SK-N-SH treated with all-trans-retinoic acid at 6 μM for 48 hours (cell line): ENCODE measurements at regions not wholly inside any gene's neighbourhood (a gene's known extent, or its start where the extent isn't known, plus 50 kb on each side); places are given as distances from the start of the nearest gene placed in this dataset.

Experiments
- ATAC-seq: fragments of 200-7000 bp; cut with Tn5 transposase; 3 replicates; pipeline ENCODE4 v1.9.1; 2020; ENCODE audit warnings: mild to moderate bottlenecking, moderate library complexity
- BACH2 ChIP-seq: fragments of 250-450 bp; sonication (Bioruptor Pico); IDR thresholded peaks from 2 replicates; pipeline ENCODE4 v1.9.0; 2021; ENCODE audit warnings: mild to moderate bottlenecking, borderline replicate concordance
- CREB5 ChIP-seq: fragments of 250-450 bp; sonication (Bioruptor Pico); IDR thresholded peaks from 2 replicates; pipeline ENCODE4 v1.5.1; 2020; ENCODE audit warnings: low read depth, mild to moderate bottlenecking, moderate library complexity
- CSDC2 ChIP-seq: fragments of 250-450 bp; sonication (Bioruptor Pico); IDR thresholded peaks from 2 replicates; pipeline ENCODE4 v1.5.0; 2020; ENCODE audit warnings: mild to moderate bottlenecking, moderate library complexity
- ESRRG ChIP-seq: fragments of 250-450 bp; sonication (Bioruptor Pico); IDR thresholded peaks from 2 replicates; pipeline ENCODE4 v1.6.1; 2021; ENCODE audit warnings: mild to moderate bottlenecking
- ISL1 ChIP-seq: fragments of 250-450 bp; sonication (Bioruptor Pico); IDR thresholded peaks from 2 replicates; pipeline ENCODE4 v2.1.2; 2022; ENCODE audit warnings: mild to moderate bottlenecking, moderate library complexity
- OSR1 ChIP-seq: fragments of 250-450 bp; sonication (Bioruptor Pico); IDR thresholded peaks from 2 replicates; pipeline ENCODE4 v1.8.0; 2022; ENCODE audit warnings: moderate library complexity, mild to moderate bottlenecking, inconsistent platforms
- PATZ1 ChIP-seq: fragments of 250-450 bp; sonication (Bioruptor Pico); IDR thresholded peaks from 2 replicates; pipeline ENCODE4 v1.8.0; 2020; ENCODE audit warnings: mild to moderate bottlenecking, moderate library complexity, borderline replicate concordance
- PPARA ChIP-seq: fragments of 250-450 bp; sonication (Bioruptor Pico); IDR thresholded peaks from 2 replicates; pipeline ENCODE4 v1.5.0; 2020; ENCODE audit warnings: mild to moderate bottlenecking, borderline replicate concordance
- RARB ChIP-seq: fragments of 250-450 bp; sonication (Bioruptor Pico); IDR thresholded peaks from 2 replicates; pipeline ENCODE4 v1.8.0; 2021; ENCODE audit warnings: mild to moderate bottlenecking, moderate library complexity
- SNAI2 ChIP-seq: fragments of 250-450 bp; sonication (Bioruptor Pico); IDR thresholded peaks from 2 replicates; pipeline ENCODE4 v1.5.0; 2020; ENCODE audit warnings: mild to moderate bottlenecking, moderate library complexity
- TCF4 ChIP-seq: fragments of 250-450 bp; sonication (Bioruptor Pico); IDR thresholded peaks from 2 replicates; pipeline ENCODE4 v1.8.0; 2021; ENCODE audit warnings: mild to moderate bottlenecking, moderate library complexity, borderline replicate concordance
- TOX ChIP-seq: fragments of 250-450 bp; sonication (Bioruptor Pico); IDR thresholded peaks from 2 replicates; pipeline ENCODE4 v1.8.0; 2021; ENCODE audit warnings: mild to moderate bottlenecking, moderate library complexity, borderline replicate concordance
- ZC3H10 ChIP-seq: fragments of 250-450 bp; sonication (Bioruptor Pico); IDR thresholded peaks from 2 replicates; pipeline ENCODE4 v1.5.1; 2021; ENCODE audit warnings: mild to moderate bottlenecking, moderate library complexity
- ZFP30 ChIP-seq: fragments of 450-650 bp; formaldehyde crosslinking; IDR thresholded peaks from 2 replicates; pipeline ENCODE4 v1.5.0; 2022; ENCODE audit warnings: mild to moderate bottlenecking, moderate library complexity
- ZNF70 ChIP-seq: fragments of 450-650 bp; formaldehyde crosslinking; IDR thresholded peaks from 2 replicates; pipeline ENCODE4 v1.5.0; 2020; ENCODE audit warnings: mild to moderate bottlenecking, moderate library complexity
- ZNF8 ChIP-seq: fragments of 450-650 bp; formaldehyde crosslinking; IDR thresholded peaks from 2 replicates; pipeline ENCODE4 v1.5.0; 2020; ENCODE audit warnings: mild to moderate bottlenecking, moderate library complexity
- TF ChIP-seq, protein P1 (sequence below): fragments of 250-450 bp; sonication (Bioruptor Pico); IDR thresholded peaks from 2 replicates; pipeline ENCODE4 v1.8.0; 2021; ENCODE audit warnings: low read depth, mild to moderate bottlenecking, moderate library complexity, borderline replicate concordance
- TF ChIP-seq, protein P2 (sequence below): fragments of 250-450 bp; sonication (Bioruptor Pico); IDR thresholded peaks from 2 replicates; pipeline ENCODE4 v1.5.0; 2020; ENCODE audit warnings: mild to moderate bottlenecking, moderate library complexity
- TF ChIP-seq, protein P3 (sequence below): fragments of 250-450 bp; sonication (Bioruptor Pico); IDR thresholded peaks from 2 replicates; pipeline ENCODE4 v1.5.1; 2021; ENCODE audit warnings: mild to moderate bottlenecking, moderate library complexity

GRCh38 chr3:184450547-184450946 lies 70.7 kb downstream of the CHRD start:
- no peak for ATAC-seq
- TF ChIP-seq, protein P1, sequence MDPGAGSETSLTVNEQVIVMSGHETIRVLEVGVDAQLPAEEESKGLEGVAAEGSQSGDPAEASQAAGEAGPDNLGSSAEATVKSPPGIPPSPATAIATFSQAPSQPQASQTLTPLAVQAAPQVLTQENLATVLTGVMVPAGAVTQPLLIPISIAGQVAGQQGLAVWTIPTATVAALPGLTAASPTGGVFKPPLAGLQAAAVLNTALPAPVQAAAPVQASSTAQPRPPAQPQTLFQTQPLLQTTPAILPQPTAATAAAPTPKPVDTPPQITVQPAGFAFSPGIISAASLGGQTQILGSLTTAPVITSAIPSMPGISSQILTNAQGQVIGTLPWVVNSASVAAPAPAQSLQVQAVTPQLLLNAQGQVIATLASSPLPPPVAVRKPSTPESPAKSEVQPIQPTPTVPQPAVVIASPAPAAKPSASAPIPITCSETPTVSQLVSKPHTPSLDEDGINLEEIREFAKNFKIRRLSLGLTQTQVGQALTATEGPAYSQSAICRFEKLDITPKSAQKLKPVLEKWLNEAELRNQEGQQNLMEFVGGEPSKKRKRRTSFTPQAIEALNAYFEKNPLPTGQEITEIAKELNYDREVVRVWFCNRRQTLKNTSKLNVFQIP = no peak
- TF ChIP-seq, protein P2, sequence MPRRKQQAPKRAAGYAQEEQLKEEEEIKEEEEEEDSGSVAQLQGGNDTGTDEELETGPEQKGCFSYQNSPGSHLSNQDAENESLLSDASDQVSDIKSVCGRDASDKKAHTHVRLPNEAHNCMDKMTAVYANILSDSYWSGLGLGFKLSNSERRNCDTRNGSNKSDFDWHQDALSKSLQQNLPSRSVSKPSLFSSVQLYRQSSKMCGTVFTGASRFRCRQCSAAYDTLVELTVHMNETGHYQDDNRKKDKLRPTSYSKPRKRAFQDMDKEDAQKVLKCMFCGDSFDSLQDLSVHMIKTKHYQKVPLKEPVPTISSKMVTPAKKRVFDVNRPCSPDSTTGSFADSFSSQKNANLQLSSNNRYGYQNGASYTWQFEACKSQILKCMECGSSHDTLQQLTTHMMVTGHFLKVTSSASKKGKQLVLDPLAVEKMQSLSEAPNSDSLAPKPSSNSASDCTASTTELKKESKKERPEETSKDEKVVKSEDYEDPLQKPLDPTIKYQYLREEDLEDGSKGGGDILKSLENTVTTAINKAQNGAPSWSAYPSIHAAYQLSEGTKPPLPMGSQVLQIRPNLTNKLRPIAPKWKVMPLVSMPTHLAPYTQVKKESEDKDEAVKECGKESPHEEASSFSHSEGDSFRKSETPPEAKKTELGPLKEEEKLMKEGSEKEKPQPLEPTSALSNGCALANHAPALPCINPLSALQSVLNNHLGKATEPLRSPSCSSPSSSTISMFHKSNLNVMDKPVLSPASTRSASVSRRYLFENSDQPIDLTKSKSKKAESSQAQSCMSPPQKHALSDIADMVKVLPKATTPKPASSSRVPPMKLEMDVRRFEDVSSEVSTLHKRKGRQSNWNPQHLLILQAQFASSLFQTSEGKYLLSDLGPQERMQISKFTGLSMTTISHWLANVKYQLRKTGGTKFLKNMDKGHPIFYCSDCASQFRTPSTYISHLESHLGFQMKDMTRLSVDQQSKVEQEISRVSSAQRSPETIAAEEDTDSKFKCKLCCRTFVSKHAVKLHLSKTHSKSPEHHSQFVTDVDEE (CRISPR knock-in tag) = no peak
- TF ChIP-seq BACH2 (CRISPR knock-in tag) (no peak), CSDC2 (CRISPR knock-in tag) (no peak), ESRRG (CRISPR knock-in tag) (no peak), PATZ1 (CRISPR knock-in tag) (no peak), SNAI2 (CRISPR knock-in tag) (no peak), RARB (CRISPR knock-in tag) (no peak), TOX (CRISPR knock-in tag) (no peak), ZC3H10 (CRISPR knock-in tag) (no peak), PPARA (CRISPR knock-in tag) (no peak), TCF4 (CRISPR knock-in tag) (no peak), OSR1 (CRISPR knock-in tag) (no peak)
- TF ChIP-seq, protein P3, sequence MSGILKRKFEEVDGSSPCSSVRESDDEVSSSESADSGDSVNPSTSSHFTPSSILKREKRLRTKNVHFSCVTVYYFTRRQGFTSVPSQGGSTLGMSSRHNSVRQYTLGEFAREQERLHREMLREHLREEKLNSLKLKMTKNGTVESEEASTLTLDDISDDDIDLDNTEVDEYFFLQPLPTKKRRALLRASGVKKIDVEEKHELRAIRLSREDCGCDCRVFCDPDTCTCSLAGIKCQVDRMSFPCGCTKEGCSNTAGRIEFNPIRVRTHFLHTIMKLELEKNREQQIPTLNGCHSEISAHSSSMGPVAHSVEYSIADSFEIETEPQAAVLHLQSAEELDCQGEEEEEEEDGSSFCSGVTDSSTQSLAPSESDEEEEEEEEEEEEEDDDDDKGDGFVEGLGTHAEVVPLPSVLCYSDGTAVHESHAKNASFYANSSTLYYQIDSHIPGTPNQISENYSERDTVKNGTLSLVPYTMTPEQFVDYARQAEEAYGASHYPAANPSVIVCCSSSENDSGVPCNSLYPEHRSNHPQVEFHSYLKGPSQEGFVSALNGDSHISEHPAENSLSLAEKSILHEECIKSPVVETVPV (CRISPR knock-in tag) = no peak
- TF ChIP-seq, all 23 proteins: peak for 0

GRCh38 chr3:184453296-184453695 lies 73.4 kb downstream of the CHRD start:
- TF ChIP-seq CSDC2 (CRISPR knock-in tag) (no peak), ISL1 (CRISPR knock-in tag) (0 out of 2 replicates have a peak, but pooled peaks have one; percentile 16), OSR1 (CRISPR knock-in tag) (no peak)
- ATAC-seq = no peak

DNA sequence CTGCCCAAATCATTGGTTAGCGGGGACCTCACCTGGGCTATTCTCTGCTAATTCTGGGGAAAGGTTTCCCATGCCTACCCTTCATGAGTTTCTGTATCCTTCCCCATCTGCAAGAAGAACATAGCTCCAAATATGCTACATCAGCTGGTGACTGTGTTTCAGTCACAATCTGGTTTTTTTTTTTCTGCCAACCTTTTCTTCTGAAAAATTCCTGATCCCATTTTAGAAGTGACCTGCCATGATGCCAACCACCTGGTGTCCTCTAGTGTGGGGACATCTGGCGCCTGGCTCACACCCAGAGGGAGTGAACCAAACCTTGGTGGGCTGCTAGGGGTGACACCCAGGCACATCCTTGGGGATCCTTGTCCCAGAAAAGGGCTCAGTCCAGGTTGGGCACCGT lies 76.1 kb downstream of the CHRD start:
- no peak for ATAC-seq
- TF ChIP-seq ISL1 (CRISPR knock-in tag) (no peak), CREB5 (CRISPR knock-in tag) (no peak), ZNF70 (CRISPR knock-in tag) (no peak), ZFP30 (no peak), CSDC2 (CRISPR knock-in tag) (no peak), TCF4 (CRISPR knock-in tag) (no peak), SNAI2 (CRISPR knock-in tag) (no peak), ESRRG (CRISPR knock-in tag) (no peak), PATZ1 (CRISPR knock-in tag) (no peak), TOX (CRISPR knock-in tag) (no peak), ZNF8 (CRISPR knock-in tag) (no peak)
- TF ChIP-seq, protein P2 (CRISPR knock-in tag) = no peak
- TF ChIP-seq, protein P3 (CRISPR knock-in tag) = no peak
- TF ChIP-seq, protein P1 = no peak
